ENCODE measurements at regions not wholly inside any gene's neighbourhood (a gene's known extent, or its start where the extent isn't known, plus 50 kb on each side); places are given as distances from the start of the nearest gene placed in this dataset.

- DNase-seq: no peak
Measured at GRCh38 chr12:113611652-113612051, 140.0 kb upstream of the LHX5 start.

- DNase-seq: no peak
Measured at GRCh38 chr12:113610698-113611097, 139.0 kb upstream of the LHX5 start.

GRCh38 chr12:113609692-113610469, 138.2 kb upstream of the LHX5 start:
- DNase-seq: no peak

GRCh38 chr12:113604666-113605065, 133.0 kb upstream of the LHX5 start:
- no peak for DNase-seq

- DNase-seq: no peak
Measured at GRCh38 chr12:113601656-113602263, 130.1 kb upstream of the LHX5 start.

GRCh38 chr12:113598815-113599406, 127.2 kb upstream of the LHX5 start:
- DNase-seq: no peak

- DNase-seq: no peak
Measured at GRCh38 chr12:113594967-113595366, 123.3 kb upstream of the LHX5 start.

- DNase-seq: peak in 1 of 2 experiments; percentile 36
Measured at GRCh38 chr12:113591480-113591974, 119.9 kb upstream of the LHX5 start.

GRCh38 chr12:113589437-113589836, 117.8 kb upstream of the LHX5 start:
- no peak for DNase-seq

GRCh38 chr12:113587720-113588119, 116.0 kb upstream of the LHX5 start:
- no peak for DNase-seq

- no peak for DNase-seq
Measured at GRCh38 chr12:113586461-113586860, 114.8 kb upstream of the LHX5 start.

GRCh38 chr12:113582521-113583218, 111.0 kb upstream of the LHX5 start:
- DNase-seq: no peak

GRCh38 chr12:113581342-113581741, 109.7 kb upstream of the LHX5 start:
- no peak for DNase-seq

- no peak for DNase-seq
Measured at GRCh38 chr12:113580437-113580836, 108.8 kb upstream of the LHX5 start.

- DNase-seq: no peak
Measured at GRCh38 chr12:113577464-113578129, 105.9 kb upstream of the LHX5 start.

GRCh38 chr12:113575386-113575785, 103.7 kb upstream of the LHX5 start:
- no peak for DNase-seq

- DNase-seq: no peak
Measured at GRCh38 chr12:113573148-113573547, 101.5 kb upstream of the LHX5 start.

- no peak for DNase-seq
Measured at GRCh38 chr12:113571713-113572112, 100.0 kb upstream of the LHX5 start.

GRCh38 chr12:113569806-113570205, 98.1 kb upstream of the LHX5 start:
- DNase-seq: no peak

GRCh38 chr12:113568021-113568420, 96.3 kb upstream of the LHX5 start:
- DNase-seq: no peak

GRCh38 chr12:113565368-113565767, 93.7 kb upstream of the LHX5 start:
- no peak for DNase-seq

GRCh38 chr12:113561068-113561780, 89.6 kb upstream of the LHX5 start:
- no peak for DNase-seq
